G401.6 (cell line): ENCODE measurements at regions not wholly inside any gene's neighbourhood (a gene's known extent, or its start where the extent isn't known, plus 50 kb on each side); places are given as distances from the start of the nearest gene placed in this dataset.
"Not testable (repeated sequence)": the region's sequence is repeated elsewhere in the genome, so short reads cannot be mapped to it uniquely, and the experiment has no call there.

ENCODE experiments used
- FAIRE-seq: peaks from 2 replicates; lab custom pipeline; 2012; peaks lifted over from hg19 to GRCh38; lab: Jason Lieb, UNC

GRCh38 chrX:733961-734360 is 103.4 kb downstream of the SHOX start:
- FAIRE-seq, result no peak

- FAIRE-seq, result no peak
Observed at GRCh38 chrX:729583-730409, 99.2 kb downstream of the SHOX start.

GRCh38 chrX:729101-729500 is 98.5 kb downstream of the SHOX start:
- FAIRE-seq, result not testable (repeated sequence)

GRCh38 chrX:728639-729038 is 98.0 kb downstream of the SHOX start:
- not testable (repeated sequence) for FAIRE-seq

GRCh38 chrX:727738-728621 is 97.4 kb downstream of the SHOX start:
- FAIRE-seq, result no peak

GRCh38 chrX:725971-726370 is 95.4 kb downstream of the SHOX start:
- FAIRE-seq, result no peak

- FAIRE-seq, result no peak
Observed at GRCh38 chrX:724256-724655, 93.7 kb downstream of the SHOX start.

- FAIRE-seq, result no peak
Observed at GRCh38 chrX:723781-724180, 93.2 kb downstream of the SHOX start.

GRCh38 chrX:721354-721753 is 90.8 kb downstream of the SHOX start:
- no peak for FAIRE-seq

GRCh38 chrX:720825-721224 is 90.2 kb downstream of the SHOX start:
- no peak for FAIRE-seq

GRCh38 chrX:720250-720649 is 89.7 kb downstream of the SHOX start:
- no peak for FAIRE-seq

- no peak for FAIRE-seq
Observed at GRCh38 chrX:716136-716535, 85.5 kb downstream of the SHOX start.

GRCh38 chrX:714131-714530 is 83.5 kb downstream of the SHOX start:
- no peak for FAIRE-seq
